ENCODE measurements at regions not wholly inside any gene's neighbourhood (a gene's known extent, or its start where the extent isn't known, plus 50 kb on each side); places are given as distances from the start of the nearest gene placed in this dataset.

- Mint-ChIP-seq H3K27me3 (ENCODE audit: low read depth) (no peaks in the 10 kb centered on the region), H3K4me1 (ENCODE audit: low read depth) (no peaks in the 10 kb centered on the region), H3K36me3 (ENCODE audit: insufficient read depth) (no peaks in the 10 kb centered on the region), H3K4me3 (no peak overlapping the region), H3K9me3 (peaks cover 7% of the 10 kb centered on the region)
- DNase-seq (no peak), ATAC-seq (no peak)
Observed at GRCh38 chr18:72194072-72194471, 350.1 kb downstream of the CBLN2 start.

GRCh38 chr18:72187956-72188355, 356.2 kb downstream of the CBLN2 start:
- Mint-ChIP-seq H3K36me3 (ENCODE audit: insufficient read depth) (no peaks in the 10 kb centered on the region), H3K4me1 (ENCODE audit: low read depth) (no peaks in the 10 kb centered on the region), H3K27me3 (ENCODE audit: low read depth) (no peaks in the 10 kb centered on the region), H3K4me3 (no peak overlapping the region), H3K9me3 (peaks cover 15% of the 10 kb centered on the region)
- DNase-seq (no peak), ATAC-seq (no peak)

GRCh38 chr18:72181241-72181764, 362.8 kb downstream of the CBLN2 start:
- H3K4me3 Mint-ChIP-seq, result no peak overlapping the region
- no peaks in the 10 kb centered on the region for H3K4me1 Mint-ChIP-seq (ENCODE audit: low read depth)
- peak; percentile 43 to 62 for ATAC-seq
- peaks cover 3% of the 10 kb centered on the region for H3K9me3 Mint-ChIP-seq
- H3K36me3 Mint-ChIP-seq (ENCODE audit: insufficient read depth), result no peaks in the 10 kb centered on the region
- H3K27me3 Mint-ChIP-seq (ENCODE audit: low read depth), result no peaks in the 10 kb centered on the region
- DNase-seq, result no peak

GRCh38 chr18:72180689-72181088, 363.5 kb downstream of the CBLN2 start:
- ATAC-seq (no peak), DNase-seq (no peak)
- H3K36me3 Mint-ChIP-seq (ENCODE audit: insufficient read depth), result no peaks in the 10 kb centered on the region
- H3K27me3 Mint-ChIP-seq (ENCODE audit: low read depth), result no peaks in the 10 kb centered on the region
- H3K4me1 Mint-ChIP-seq (ENCODE audit: low read depth), result no peaks in the 10 kb centered on the region
- H3K4me3 Mint-ChIP-seq, result no peak overlapping the region
- peaks cover 3% of the 10 kb centered on the region for H3K9me3 Mint-ChIP-seq

- peaks cover 4% of the 10 kb centered on the region for H3K9me3 Mint-ChIP-seq
- no peaks in the 10 kb centered on the region for H3K4me1 Mint-ChIP-seq (ENCODE audit: low read depth)
- H3K36me3 Mint-ChIP-seq (ENCODE audit: insufficient read depth), result no peaks in the 10 kb centered on the region
- DNase-seq (no peak), ATAC-seq (no peak)
- no peaks in the 10 kb centered on the region for H3K27me3 Mint-ChIP-seq (ENCODE audit: low read depth)
- no peak overlapping the region for H3K4me3 Mint-ChIP-seq
Observed at GRCh38 chr18:72174972-72175649, 369.0 kb downstream of the CBLN2 start.

GRCh38 chr18:72171596-72171995, 372.5 kb downstream of the CBLN2 start:
- Mint-ChIP-seq H3K4me1 (ENCODE audit: low read depth) (no peaks in the 10 kb centered on the region), H3K9me3 (peaks cover 8% of the 10 kb centered on the region), H3K36me3 (ENCODE audit: insufficient read depth) (no peaks in the 10 kb centered on the region), H3K27me3 (ENCODE audit: low read depth) (no peaks in the 10 kb centered on the region), H3K4me3 (no peak overlapping the region)
- no peak for ATAC-seq
- no peak for DNase-seq

GRCh38 chr18:72161691-72162090, 382.5 kb downstream of the CBLN2 start:
- Mint-ChIP-seq H3K27me3 (ENCODE audit: low read depth) (no peaks in the 10 kb centered on the region), H3K9me3 (peaks cover 9% of the 10 kb centered on the region), H3K36me3 (ENCODE audit: insufficient read depth) (no peaks in the 10 kb centered on the region), H3K4me3 (no peak overlapping the region), H3K4me1 (ENCODE audit: low read depth) (no peaks in the 10 kb centered on the region)
- ATAC-seq (no peak), DNase-seq (no peak)

- Mint-ChIP-seq H3K4me3 (no peak overlapping the region), H3K4me1 (ENCODE audit: low read depth) (no peaks in the 10 kb centered on the region), H3K9me3 (peaks cover 9% of the 10 kb centered on the region), H3K27me3 (ENCODE audit: low read depth) (no peaks in the 10 kb centered on the region), H3K36me3 (ENCODE audit: insufficient read depth) (no peaks in the 10 kb centered on the region)
- no peak for DNase-seq
- ATAC-seq, result peak in 1 of 2 donors; percentile 37
Observed at GRCh38 chr18:72160510-72161445, 383.4 kb downstream of the CBLN2 start.

GRCh38 chr18:72155327-72155726, 388.8 kb downstream of the CBLN2 start:
- Mint-ChIP-seq H3K4me3 (no peak overlapping the region), H3K27me3 (ENCODE audit: low read depth) (no peaks in the 10 kb centered on the region), H3K9me3 (peaks cover 13% of the 10 kb centered on the region), H3K4me1 (ENCODE audit: low read depth) (no peaks in the 10 kb centered on the region), H3K36me3 (ENCODE audit: insufficient read depth) (no peaks in the 10 kb centered on the region)
- no peak for ATAC-seq
- no peak for DNase-seq

GRCh38 chr18:72154926-72155325, 389.2 kb downstream of the CBLN2 start:
- Mint-ChIP-seq H3K4me1 (ENCODE audit: low read depth) (no peaks in the 10 kb centered on the region), H3K4me3 (no peak overlapping the region), H3K9me3 (peaks cover 13% of the 10 kb centered on the region), H3K36me3 (ENCODE audit: insufficient read depth) (no peaks in the 10 kb centered on the region), H3K27me3 (ENCODE audit: low read depth) (no peaks in the 10 kb centered on the region)
- DNase-seq (no peak), ATAC-seq (no peak)

- Mint-ChIP-seq H3K9me3 (peaks cover 7% of the 10 kb centered on the region), H3K4me3 (no peak overlapping the region), H3K4me1 (ENCODE audit: low read depth) (no peaks in the 10 kb centered on the region), H3K36me3 (ENCODE audit: insufficient read depth) (no peaks in the 10 kb centered on the region), H3K27me3 (ENCODE audit: low read depth) (no peaks in the 10 kb centered on the region)
- ATAC-seq (no peak), DNase-seq (no peak)
Observed at GRCh38 chr18:72152935-72153334, 391.2 kb downstream of the CBLN2 start.

GRCh38 chr18:72147830-72148229, 396.3 kb downstream of the CBLN2 start:
- H3K36me3 Mint-ChIP-seq (ENCODE audit: insufficient read depth), result no peaks in the 10 kb centered on the region
- no peaks in the 10 kb centered on the region for H3K4me1 Mint-ChIP-seq (ENCODE audit: low read depth)
- no peaks in the 10 kb centered on the region for H3K27me3 Mint-ChIP-seq (ENCODE audit: low read depth)
- no peak for DNase-seq
- no peaks in the 10 kb centered on the region for H3K9me3 Mint-ChIP-seq
- no peak overlapping the region for H3K4me3 Mint-ChIP-seq
- ATAC-seq, result no peak

GRCh38 chr18:72140007-72140406, 404.1 kb downstream of the CBLN2 start:
- Mint-ChIP-seq H3K4me3 (no peak overlapping the region), H3K36me3 (ENCODE audit: insufficient read depth) (no peaks in the 10 kb centered on the region), H3K4me1 (ENCODE audit: low read depth) (no peaks in the 10 kb centered on the region), H3K27me3 (ENCODE audit: low read depth) (no peaks in the 10 kb centered on the region), H3K9me3 (no peaks in the 10 kb centered on the region)
- ATAC-seq (no peak), DNase-seq (no peak)

GRCh38 chr18:72128649-72129048, 415.5 kb downstream of the CBLN2 start:
- ATAC-seq (no peak), DNase-seq (no peak)
- H3K4me3 Mint-ChIP-seq, result no peak overlapping the region
- H3K4me1 Mint-ChIP-seq (ENCODE audit: low read depth), result no peaks in the 10 kb centered on the region
- H3K9me3 Mint-ChIP-seq, result peaks cover 8% of the 10 kb centered on the region
- no peaks in the 10 kb centered on the region for H3K27me3 Mint-ChIP-seq (ENCODE audit: low read depth)
- no peaks in the 10 kb centered on the region for H3K36me3 Mint-ChIP-seq (ENCODE audit: insufficient read depth)

- Mint-ChIP-seq H3K27me3 (ENCODE audit: low read depth) (no peaks in the 10 kb centered on the region), H3K4me3 (no peak overlapping the region), H3K4me1 (ENCODE audit: low read depth) (no peaks in the 10 kb centered on the region), H3K36me3 (ENCODE audit: insufficient read depth) (no peaks in the 10 kb centered on the region), H3K9me3 (peaks cover 3% of the 10 kb centered on the region)
- DNase-seq, result no peak
- ATAC-seq, result no peak
Observed at GRCh38 chr18:72122103-72122502, 422.0 kb downstream of the CBLN2 start.
